Left ventricle myocardium inferior (tissue), 1 donor: ENCODE measurements at regions not wholly inside any gene's neighbourhood (a gene's known extent, or its start where the extent isn't known, plus 50 kb on each side); places are given as distances from the start of the nearest gene placed in this dataset.
A peak's percentile ranks its signal among the peaks of the same experiment; 100 is the strongest.

Experiments
- DNase-seq: peaks from one replicate; pipeline ENCODE4 v3.0.0-alpha.2; 2020
- H3K27ac ChIP-seq: fragments of 200-600 bp; replicated peaks from 2 replicates; pipeline ENCODE4 v1.8.0; 2021
- H3K27me3 ChIP-seq: fragments of 200-600 bp; 2 replicates; pipeline ENCODE4 v1.8.0; 2021; ENCODE audit warnings: low read depth
- H3K36me3 ChIP-seq: fragments of 200-600 bp; 2 replicates; pipeline ENCODE4 v1.8.0; 2021
- H3K4me1 ChIP-seq: fragments of 200-600 bp; 2 replicates; pipeline ENCODE4 v1.8.0; 2021
- H3K4me3 ChIP-seq: fragments of 200-600 bp; 2 replicates; pipeline ENCODE4 v1.8.0; 2021; ENCODE audit warnings: mild to moderate bottlenecking, moderate library complexity
- H3K9me3 ChIP-seq: fragments of 200-600 bp; replicated peaks from 2 replicates; pipeline ENCODE4 v1.8.0; 2021
- intact Hi-C: fragments of 100-400 bp; cut with micrococcal nuclease; formaldehyde crosslinking; loops from one replicate; pipeline ENCODE4 v1.11.0; 2022
- TF ChIP-seq, protein P1 (sequence below): fragments of 200-600 bp; IDR thresholded peaks from 2 replicates; pipeline ENCODE4 v1.8.0; 2021; ENCODE audit warnings: antibody characterized with exemption, mild to moderate bottlenecking, borderline replicate concordance
- donor health status: DM: no; HTN: yes; CAD: no; lungs with severe emphysema.

DNA sequence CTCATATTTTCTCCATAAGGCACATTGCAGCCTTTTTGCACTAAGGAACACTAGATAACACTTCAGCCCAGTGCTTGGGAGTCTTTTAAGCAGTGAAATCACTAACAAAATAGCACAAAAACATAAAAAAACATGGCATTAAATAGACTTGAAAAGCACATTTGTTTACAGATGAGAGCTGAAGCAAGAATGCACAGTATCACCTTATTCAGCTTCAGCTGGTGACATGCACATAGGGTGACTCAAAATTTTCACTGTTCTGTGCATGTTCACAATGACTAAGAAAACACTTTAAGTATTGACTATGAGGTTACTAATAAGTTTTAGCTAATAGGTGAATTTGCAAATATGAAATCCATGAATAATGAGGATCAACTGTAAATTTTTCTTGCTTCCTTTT, 293.9 kb upstream of the TARS1 start:
- peaks cover 8% of the 10 kb centered on the region for H3K9me3 ChIP-seq
- H3K27ac ChIP-seq = no peak overlapping the region
- H3K4me1 ChIP-seq = peaks cover 4% of the 10 kb centered on the region
- no peak for DNase-seq
- no peaks in the 10 kb centered on the region for H3K36me3 ChIP-seq
- H3K27me3 ChIP-seq = no peaks in the 10 kb centered on the region
- TF ChIP-seq, protein P1, sequence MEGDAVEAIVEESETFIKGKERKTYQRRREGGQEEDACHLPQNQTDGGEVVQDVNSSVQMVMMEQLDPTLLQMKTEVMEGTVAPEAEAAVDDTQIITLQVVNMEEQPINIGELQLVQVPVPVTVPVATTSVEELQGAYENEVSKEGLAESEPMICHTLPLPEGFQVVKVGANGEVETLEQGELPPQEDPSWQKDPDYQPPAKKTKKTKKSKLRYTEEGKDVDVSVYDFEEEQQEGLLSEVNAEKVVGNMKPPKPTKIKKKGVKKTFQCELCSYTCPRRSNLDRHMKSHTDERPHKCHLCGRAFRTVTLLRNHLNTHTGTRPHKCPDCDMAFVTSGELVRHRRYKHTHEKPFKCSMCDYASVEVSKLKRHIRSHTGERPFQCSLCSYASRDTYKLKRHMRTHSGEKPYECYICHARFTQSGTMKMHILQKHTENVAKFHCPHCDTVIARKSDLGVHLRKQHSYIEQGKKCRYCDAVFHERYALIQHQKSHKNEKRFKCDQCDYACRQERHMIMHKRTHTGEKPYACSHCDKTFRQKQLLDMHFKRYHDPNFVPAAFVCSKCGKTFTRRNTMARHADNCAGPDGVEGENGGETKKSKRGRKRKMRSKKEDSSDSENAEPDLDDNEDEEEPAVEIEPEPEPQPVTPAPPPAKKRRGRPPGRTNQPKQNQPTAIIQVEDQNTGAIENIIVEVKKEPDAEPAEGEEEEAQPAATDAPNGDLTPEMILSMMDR = no peak
- H3K4me3 ChIP-seq = no peak overlapping the region
- intact Hi-C loops = no loop called here

DNA sequence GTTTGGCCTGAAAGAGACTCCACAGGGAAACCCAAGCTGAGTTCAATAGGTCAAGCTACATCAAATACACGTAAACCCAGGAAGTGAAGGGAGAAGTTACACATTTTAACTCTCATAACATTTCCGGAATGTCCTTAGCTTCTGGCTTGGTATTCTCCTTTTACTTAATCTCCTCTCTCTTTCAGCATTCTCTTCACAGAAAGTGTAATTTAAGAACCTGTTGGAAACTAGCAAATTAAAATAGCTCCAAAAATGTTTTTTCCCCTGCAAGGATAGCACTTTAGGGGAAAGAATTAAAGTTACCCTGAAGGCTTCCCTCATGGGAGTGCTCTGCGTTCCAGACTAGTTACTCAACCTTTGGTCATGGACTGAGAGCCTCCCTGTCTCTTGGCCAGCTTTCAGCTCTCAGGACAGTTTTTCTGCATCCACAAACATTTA, 292.7 kb upstream of the TARS1 start:
- TF ChIP-seq, protein P1 = no peak
- H3K27ac ChIP-seq = peak overlapping the region; percentile 58
- intact Hi-C loops = no loop called here

DNA sequence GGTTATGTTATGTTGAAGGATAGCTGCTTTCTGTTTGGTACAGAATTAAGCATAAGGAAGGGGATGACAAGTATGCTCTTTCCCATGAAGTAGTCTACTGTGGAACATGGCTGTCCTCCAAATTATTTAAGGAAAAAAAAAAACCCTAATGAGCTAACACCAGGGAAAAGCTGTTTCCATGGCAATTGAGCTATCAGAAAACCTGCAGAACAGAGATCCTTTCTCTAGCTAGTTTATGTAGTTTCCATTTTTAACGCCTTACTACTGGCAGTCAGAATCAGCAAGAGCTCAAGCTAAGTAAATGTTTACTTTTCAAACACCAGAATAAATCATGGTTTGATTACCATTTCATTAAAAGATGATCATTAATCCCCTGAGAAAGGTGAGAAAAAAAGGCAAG, 287.4 kb upstream of the TARS1 start:
- peaks cover 5% of the 10 kb centered on the region for H3K9me3 ChIP-seq
- no peaks in the 10 kb centered on the region for H3K27me3 ChIP-seq
- TF ChIP-seq, protein P1 = no peak
- H3K4me1 ChIP-seq = no peaks in the 10 kb centered on the region
- H3K36me3 ChIP-seq = no peaks in the 10 kb centered on the region
- intact Hi-C loops = no loop called here
- no peak overlapping the region for H3K4me3 ChIP-seq
- no peak overlapping the region for H3K27ac ChIP-seq
- no peak for DNase-seq

More for the DNA sequence above, 292.7 kb upstream of the TARS1 start:
- H3K36me3 ChIP-seq = no peaks in the 10 kb centered on the region
- no peak overlapping the region for H3K4me3 ChIP-seq
- DNase-seq = peak; percentile 19
- H3K9me3 ChIP-seq = peaks cover 11% of the 10 kb centered on the region
- no peaks in the 10 kb centered on the region for H3K27me3 ChIP-seq
- H3K4me1 ChIP-seq = peaks cover 4% of the 10 kb centered on the region

DNA sequence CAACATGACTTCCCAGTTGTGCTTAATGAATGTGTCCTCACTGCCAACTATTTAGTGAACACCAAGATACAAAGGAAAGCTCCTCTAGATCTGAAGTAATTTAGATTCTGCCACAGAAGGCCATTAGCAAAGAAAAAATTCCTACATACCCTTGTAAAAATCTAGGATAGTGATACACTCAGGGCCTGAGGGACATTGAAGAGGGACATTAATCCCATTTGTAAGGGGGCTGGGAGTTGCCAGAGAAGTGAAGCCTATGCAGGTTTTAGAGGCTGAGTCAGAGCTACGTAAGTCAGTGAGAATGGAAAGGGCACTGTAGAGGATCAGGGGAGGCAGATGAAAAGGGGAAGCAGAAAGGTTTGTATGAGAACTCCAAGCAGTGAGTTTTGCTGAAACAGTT, 286.9 kb upstream of the TARS1 start:
- no peak overlapping the region for H3K27ac ChIP-seq
- intact Hi-C loops = no loop called here
- TF ChIP-seq, protein P1 = no peak

DNA sequence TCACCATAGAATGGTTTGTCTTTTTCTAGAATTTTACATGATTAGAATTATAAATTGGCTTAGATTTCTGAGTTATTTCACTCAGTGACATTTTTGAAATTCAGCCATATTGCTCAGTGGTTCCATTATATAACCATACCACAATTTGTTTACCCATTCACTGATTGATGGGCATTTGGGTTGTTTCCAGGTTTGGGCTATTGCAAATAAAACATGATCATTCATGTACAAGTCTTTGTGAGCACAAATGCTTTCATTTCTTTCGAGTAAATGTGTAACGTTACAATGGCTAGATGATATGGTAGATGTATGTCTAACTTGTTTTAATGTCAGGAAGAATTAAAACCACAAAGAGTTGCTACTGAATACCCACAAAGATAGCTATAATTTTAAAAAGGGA, 279.9 kb upstream of the TARS1 start:
- no peak for DNase-seq
- Histone ChIP-seq H3K4me1 (no peaks in the 10 kb centered on the region), H3K36me3 (no peaks in the 10 kb centered on the region), H3K27ac (no peak overlapping the region), H3K27me3 (no peaks in the 10 kb centered on the region), H3K4me3 (no peak overlapping the region), H3K9me3 (peaks cover 30% of the 10 kb centered on the region)
- intact Hi-C loops = no loop called here
- TF ChIP-seq, protein P1 = no peak

More for the DNA sequence above, 286.9 kb upstream of the TARS1 start:
- no peak for DNase-seq
- no peaks in the 10 kb centered on the region for H3K27me3 ChIP-seq
- no peaks in the 10 kb centered on the region for H3K4me1 ChIP-seq
- no peak overlapping the region for H3K4me3 ChIP-seq
- no peaks in the 10 kb centered on the region for H3K36me3 ChIP-seq
- H3K9me3 ChIP-seq = peaks cover 5% of the 10 kb centered on the region

DNA sequence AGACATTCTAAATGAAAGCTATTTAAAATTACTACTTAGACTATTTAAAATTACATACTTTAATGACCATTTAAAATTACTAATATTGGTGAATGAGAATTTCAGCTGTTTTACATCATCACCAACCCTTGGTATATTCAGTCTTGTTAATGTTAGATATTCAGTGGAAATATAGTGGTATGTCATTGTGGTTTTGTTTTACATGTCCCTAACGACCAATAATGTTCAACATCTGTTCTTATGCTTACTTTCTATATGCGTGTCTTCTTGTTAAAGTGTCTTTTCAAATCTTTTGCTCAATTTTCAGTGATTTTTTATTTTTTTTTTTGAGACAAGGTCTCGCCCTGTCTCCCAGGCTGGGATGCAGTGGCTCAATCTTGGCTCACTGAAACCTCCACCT, 279.3 kb upstream of the TARS1 start:
- DNase-seq = no peak
- Histone ChIP-seq H3K4me1 (no peaks in the 10 kb centered on the region), H3K27me3 (no peaks in the 10 kb centered on the region), H3K27ac (no peak overlapping the region), H3K9me3 (peaks cover 30% of the 10 kb centered on the region), H3K4me3 (no peak overlapping the region), H3K36me3 (no peaks in the 10 kb centered on the region)
- intact Hi-C loops = no loop called here
- TF ChIP-seq, protein P1 = no peak
